H1 (cell line): ENCODE measurements at regions not wholly inside any gene's neighbourhood (a gene's known extent, or its start where the extent isn't known, plus 50 kb on each side); places are given as distances from the start of the nearest gene placed in this dataset.

Source experiments
- CTBP2 ChIP-seq: IDR thresholded peaks from 2 replicates; pipeline ENCODE4 v1.7.0; 2011; ENCODE audit warnings: borderline replicate concordance, mild to moderate bottlenecking, moderate library complexity, mixed read lengths, low read length; ENCODE audit not compliant: insufficient read depth, insufficient read length
- EP300 ChIP-seq, 2 experiments: IDR thresholded peaks; 1 replicate in 1 of 2; 2 replicates in 1 of 2; pipeline ENCODE4 v1.6.1; 2011 to 2012; ENCODE audit warnings: low read depth in 2 of 2, low read length in 2 of 2, mild to moderate bottlenecking in 2 of 2, borderline replicate concordance in 1 of 2, inconsistent platforms in 1 of 2, moderate library complexity in 1 of 2
- FOSL1 ChIP-seq: IDR thresholded peaks from 2 replicates; pipeline ENCODE4 v1.6.1; 2011; ENCODE audit warnings: mild to moderate bottlenecking, low read depth, low read length, moderate library complexity; ENCODE audit not compliant: insufficient read depth
- MAFK ChIP-seq: IDR thresholded peaks from 2 replicates; pipeline ENCODE4 v1.6.1; 2012; ENCODE audit warnings: low read depth, mild to moderate bottlenecking, improper control_type of control experiment, low read length
- POU5F1 ChIP-seq: IDR thresholded peaks from 2 replicates; pipeline ENCODE4 v1.6.1; 2011; ENCODE audit warnings: low read depth, mild to moderate bottlenecking, low read length, moderate library complexity
- SAP30 ChIP-seq: fragments of 300-600 bp; sonication (generic); IDR thresholded peaks from 2 replicates; pipeline ENCODE4 v1.7.1; 2012; ENCODE audit warnings: low read length, moderate library complexity, mild to moderate bottlenecking, inconsistent platforms; ENCODE audit not compliant: insufficient read depth, insufficient replicate concordance
- SIX5 ChIP-seq: IDR thresholded peaks from 2 replicates; pipeline ENCODE4 v1.6.1; 2011; ENCODE audit warnings: mild to moderate bottlenecking, low read depth, low read length
- SP2 ChIP-seq: IDR thresholded peaks from 2 replicates; pipeline ENCODE4 v1.6.1; 2012; ENCODE audit warnings: mild to moderate bottlenecking, low read length, inconsistent platforms
- YY1 ChIP-seq: IDR thresholded peaks from 2 replicates; pipeline ENCODE4 v1.6.1; 2011; ENCODE audit warnings: low read depth, mild to moderate bottlenecking, low read length
- TF ChIP-seq, protein P1 (sequence below): fragments of 300-600 bp; sonication (generic); IDR thresholded peaks from 2 replicates; pipeline ENCODE4 v1.7.1; 2012; ENCODE audit warnings: low read length, moderate library complexity, mild to moderate bottlenecking, inconsistent platforms; ENCODE audit not compliant: insufficient replicate concordance

DNA sequence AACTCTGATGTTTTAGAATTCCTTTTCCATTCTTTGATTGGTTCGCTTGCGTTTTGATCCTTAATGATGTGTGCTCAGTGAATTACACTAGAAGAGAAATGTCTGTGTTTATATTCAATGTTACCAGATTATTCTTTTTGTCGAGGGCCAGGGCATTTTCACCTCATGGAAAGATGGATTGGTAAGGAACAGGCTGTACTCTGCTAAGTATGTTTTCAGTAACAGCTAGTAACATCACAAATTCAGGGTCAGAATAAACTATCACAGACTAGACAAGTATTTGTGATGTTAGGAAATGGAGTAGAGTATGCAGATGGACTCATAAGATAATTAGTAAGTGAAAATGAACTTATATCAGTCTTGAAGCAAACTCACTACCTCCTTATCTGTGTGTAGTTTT is 235.6 kb downstream of the SOX4 start (continued):
- TF ChIP-seq, protein P1, sequence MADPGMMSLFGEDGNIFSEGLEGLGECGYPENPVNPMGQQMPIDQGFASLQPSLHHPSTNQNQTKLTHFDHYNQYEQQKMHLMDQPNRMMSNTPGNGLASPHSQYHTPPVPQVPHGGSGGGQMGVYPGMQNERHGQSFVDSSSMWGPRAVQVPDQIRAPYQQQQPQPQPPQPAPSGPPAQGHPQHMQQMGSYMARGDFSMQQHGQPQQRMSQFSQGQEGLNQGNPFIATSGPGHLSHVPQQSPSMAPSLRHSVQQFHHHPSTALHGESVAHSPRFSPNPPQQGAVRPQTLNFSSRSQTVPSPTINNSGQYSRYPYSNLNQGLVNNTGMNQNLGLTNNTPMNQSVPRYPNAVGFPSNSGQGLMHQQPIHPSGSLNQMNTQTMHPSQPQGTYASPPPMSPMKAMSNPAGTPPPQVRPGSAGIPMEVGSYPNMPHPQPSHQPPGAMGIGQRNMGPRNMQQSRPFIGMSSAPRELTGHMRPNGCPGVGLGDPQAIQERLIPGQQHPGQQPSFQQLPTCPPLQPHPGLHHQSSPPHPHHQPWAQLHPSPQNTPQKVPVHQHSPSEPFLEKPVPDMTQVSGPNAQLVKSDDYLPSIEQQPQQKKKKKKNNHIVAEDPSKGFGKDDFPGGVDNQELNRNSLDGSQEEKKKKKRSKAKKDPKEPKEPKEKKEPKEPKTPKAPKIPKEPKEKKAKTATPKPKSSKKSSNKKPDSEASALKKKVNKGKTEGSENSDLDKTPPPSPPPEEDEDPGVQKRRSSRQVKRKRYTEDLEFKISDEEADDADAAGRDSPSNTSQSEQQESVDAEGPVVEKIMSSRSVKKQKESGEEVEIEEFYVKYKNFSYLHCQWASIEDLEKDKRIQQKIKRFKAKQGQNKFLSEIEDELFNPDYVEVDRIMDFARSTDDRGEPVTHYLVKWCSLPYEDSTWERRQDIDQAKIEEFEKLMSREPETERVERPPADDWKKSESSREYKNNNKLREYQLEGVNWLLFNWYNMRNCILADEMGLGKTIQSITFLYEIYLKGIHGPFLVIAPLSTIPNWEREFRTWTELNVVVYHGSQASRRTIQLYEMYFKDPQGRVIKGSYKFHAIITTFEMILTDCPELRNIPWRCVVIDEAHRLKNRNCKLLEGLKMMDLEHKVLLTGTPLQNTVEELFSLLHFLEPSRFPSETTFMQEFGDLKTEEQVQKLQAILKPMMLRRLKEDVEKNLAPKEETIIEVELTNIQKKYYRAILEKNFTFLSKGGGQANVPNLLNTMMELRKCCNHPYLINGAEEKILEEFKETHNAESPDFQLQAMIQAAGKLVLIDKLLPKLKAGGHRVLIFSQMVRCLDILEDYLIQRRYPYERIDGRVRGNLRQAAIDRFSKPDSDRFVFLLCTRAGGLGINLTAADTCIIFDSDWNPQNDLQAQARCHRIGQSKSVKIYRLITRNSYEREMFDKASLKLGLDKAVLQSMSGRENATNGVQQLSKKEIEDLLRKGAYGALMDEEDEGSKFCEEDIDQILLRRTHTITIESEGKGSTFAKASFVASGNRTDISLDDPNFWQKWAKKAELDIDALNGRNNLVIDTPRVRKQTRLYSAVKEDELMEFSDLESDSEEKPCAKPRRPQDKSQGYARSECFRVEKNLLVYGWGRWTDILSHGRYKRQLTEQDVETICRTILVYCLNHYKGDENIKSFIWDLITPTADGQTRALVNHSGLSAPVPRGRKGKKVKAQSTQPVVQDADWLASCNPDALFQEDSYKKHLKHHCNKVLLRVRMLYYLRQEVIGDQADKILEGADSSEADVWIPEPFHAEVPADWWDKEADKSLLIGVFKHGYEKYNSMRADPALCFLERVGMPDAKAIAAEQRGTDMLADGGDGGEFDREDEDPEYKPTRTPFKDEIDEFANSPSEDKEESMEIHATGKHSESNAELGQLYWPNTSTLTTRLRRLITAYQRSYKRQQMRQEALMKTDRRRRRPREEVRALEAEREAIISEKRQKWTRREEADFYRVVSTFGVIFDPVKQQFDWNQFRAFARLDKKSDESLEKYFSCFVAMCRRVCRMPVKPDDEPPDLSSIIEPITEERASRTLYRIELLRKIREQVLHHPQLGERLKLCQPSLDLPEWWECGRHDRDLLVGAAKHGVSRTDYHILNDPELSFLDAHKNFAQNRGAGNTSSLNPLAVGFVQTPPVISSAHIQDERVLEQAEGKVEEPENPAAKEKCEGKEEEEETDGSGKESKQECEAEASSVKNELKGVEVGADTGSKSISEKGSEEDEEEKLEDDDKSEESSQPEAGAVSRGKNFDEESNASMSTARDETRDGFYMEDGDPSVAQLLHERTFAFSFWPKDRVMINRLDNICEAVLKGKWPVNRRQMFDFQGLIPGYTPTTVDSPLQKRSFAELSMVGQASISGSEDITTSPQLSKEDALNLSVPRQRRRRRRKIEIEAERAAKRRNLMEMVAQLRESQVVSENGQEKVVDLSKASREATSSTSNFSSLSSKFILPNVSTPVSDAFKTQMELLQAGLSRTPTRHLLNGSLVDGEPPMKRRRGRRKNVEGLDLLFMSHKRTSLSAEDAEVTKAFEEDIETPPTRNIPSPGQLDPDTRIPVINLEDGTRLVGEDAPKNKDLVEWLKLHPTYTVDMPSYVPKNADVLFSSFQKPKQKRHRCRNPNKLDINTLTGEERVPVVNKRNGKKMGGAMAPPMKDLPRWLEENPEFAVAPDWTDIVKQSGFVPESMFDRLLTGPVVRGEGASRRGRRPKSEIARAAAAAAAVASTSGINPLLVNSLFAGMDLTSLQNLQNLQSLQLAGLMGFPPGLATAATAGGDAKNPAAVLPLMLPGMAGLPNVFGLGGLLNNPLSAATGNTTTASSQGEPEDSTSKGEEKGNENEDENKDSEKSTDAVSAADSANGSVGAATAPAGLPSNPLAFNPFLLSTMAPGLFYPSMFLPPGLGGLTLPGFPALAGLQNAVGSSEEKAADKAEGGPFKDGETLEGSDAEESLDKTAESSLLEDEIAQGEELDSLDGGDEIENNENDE, result no peak
- TF ChIP-seq FOSL1 (no peak), SP2 (no peak), MAFK (no peak), POU5F1 (no peak), CTBP2 (no peak), SIX5 (no peak), YY1 (no peak), EP300 (IDR thresholded peaks at IDR 0.05; ENCODE audit: borderline replicate concordance in 1 of 2, low read depth in 2 of 2, low read length in 2 of 2) (no peak), SAP30 (no peak)
